ENCODE measurements at regions not wholly inside any gene's neighbourhood (a gene's known extent, or its start where the extent isn't known, plus 50 kb on each side); places are given as distances from the start of the nearest gene placed in this dataset.

DNA sequence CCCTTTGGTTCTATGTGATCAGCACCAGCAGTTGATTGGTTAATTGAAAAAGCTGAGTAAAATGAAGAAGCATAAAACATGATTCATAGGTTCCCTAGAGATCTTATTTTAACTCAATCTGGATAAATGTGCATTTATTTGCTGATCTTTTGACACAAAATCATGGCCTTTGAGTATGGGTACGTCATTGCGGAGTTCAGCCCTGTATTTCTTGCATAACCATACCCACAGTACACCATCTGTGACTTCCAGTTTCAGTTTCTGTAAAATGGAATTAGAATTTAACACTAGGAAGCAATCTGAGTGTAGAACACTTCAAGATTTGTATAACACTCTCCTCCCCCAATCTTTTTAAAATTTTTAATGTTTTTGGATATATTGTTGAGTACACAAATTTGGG lies 358.2 kb downstream of the DDX10 start:
- TF ChIP-seq, protein P1, sequence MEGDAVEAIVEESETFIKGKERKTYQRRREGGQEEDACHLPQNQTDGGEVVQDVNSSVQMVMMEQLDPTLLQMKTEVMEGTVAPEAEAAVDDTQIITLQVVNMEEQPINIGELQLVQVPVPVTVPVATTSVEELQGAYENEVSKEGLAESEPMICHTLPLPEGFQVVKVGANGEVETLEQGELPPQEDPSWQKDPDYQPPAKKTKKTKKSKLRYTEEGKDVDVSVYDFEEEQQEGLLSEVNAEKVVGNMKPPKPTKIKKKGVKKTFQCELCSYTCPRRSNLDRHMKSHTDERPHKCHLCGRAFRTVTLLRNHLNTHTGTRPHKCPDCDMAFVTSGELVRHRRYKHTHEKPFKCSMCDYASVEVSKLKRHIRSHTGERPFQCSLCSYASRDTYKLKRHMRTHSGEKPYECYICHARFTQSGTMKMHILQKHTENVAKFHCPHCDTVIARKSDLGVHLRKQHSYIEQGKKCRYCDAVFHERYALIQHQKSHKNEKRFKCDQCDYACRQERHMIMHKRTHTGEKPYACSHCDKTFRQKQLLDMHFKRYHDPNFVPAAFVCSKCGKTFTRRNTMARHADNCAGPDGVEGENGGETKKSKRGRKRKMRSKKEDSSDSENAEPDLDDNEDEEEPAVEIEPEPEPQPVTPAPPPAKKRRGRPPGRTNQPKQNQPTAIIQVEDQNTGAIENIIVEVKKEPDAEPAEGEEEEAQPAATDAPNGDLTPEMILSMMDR (IDR thresholded peaks at IDR 0.05), result no peak
- peaks cover 11% of the 10 kb centered on the region for H3K4me1 Mint-ChIP-seq (ENCODE audit: low read depth)
- no peak overlapping the region for H3K4me3 Mint-ChIP-seq (ENCODE audit: unreplicated experiment)
- peaks cover 9% of the 10 kb centered on the region for H3K36me3 Mint-ChIP-seq (ENCODE audit: low read depth)
- H3K27me3 Mint-ChIP-seq (ENCODE audit: low read depth), result no peaks in the 10 kb centered on the region
- no peak for DNase-seq (ENCODE audit: low spot score)
- peaks cover 26% of the 10 kb centered on the region for H3K9me3 Mint-ChIP-seq (ENCODE audit: low read depth)
- no peak overlapping the region for H3K27ac Mint-ChIP-seq (ENCODE audit: unreplicated experiment)

DNA sequence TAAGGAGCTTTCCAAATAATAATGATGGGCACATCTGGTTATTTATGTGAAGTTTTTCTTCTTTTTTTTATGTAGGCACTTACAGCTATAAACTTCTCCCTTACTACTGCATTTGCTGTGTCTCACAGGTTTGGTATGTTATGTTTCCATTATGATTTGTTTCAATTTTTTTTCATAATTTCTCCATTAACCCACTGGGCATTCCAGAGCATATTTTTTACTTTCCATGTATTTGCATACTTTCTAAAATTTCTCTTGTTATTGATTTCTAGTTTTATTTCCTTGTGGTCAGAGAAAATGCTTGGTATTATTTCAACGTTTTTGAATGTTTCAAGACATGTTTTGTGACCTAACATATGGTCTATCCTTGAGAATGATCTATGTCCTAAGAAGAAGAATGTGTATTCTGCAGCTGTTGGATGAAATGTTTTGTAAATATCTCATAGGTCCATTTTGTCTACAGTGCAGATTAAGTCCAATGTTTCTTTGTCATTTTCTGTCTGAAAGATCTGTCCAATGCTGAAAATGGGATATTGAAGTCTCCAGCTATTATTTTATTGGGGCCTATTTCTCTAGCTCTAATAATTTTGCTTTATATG lies 362.1 kb downstream of the DDX10 start:
- Mint-ChIP-seq H3K27ac (ENCODE audit: unreplicated experiment) (peak overlapping the region; percentile 64), H3K36me3 (ENCODE audit: low read depth) (peaks cover 9% of the 10 kb centered on the region), H3K4me1 (ENCODE audit: low read depth) (peaks cover 17% of the 10 kb centered on the region), H3K27me3 (ENCODE audit: low read depth) (no peaks in the 10 kb centered on the region), H3K9me3 (ENCODE audit: low read depth) (peaks cover 26% of the 10 kb centered on the region), H3K4me3 (ENCODE audit: unreplicated experiment) (no peak overlapping the region)
- DNase-seq (ENCODE audit: low spot score), result no peak
- TF ChIP-seq, protein P1 (IDR thresholded peaks at IDR 0.05), result no peak

DNA sequence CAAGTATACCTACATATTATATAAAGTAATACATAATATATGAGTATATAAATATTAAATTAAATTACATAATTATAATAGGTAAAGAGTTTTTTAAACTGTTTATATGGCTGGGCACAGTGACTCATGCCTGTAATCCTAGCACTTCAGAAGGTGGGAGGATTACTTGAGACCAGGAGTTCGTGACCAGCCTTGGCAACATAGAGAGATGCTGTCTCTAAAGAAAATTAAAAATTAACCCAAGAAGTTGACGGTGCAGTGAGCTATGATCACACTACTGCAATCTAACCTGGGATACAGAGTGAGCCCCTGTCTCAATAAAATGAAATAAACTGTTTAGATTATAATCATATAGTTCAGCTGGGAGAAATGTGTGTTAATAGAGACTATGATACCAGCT lies 363.0 kb downstream of the DDX10 start:
- DNase-seq (ENCODE audit: low spot score), result no peak
- no peaks in the 10 kb centered on the region for H3K27me3 Mint-ChIP-seq (ENCODE audit: low read depth)
- no peak overlapping the region for H3K4me3 Mint-ChIP-seq (ENCODE audit: unreplicated experiment)
- H3K9me3 Mint-ChIP-seq (ENCODE audit: low read depth), result peaks cover 26% of the 10 kb centered on the region
- H3K27ac Mint-ChIP-seq (ENCODE audit: unreplicated experiment), result no peak overlapping the region
- peaks cover 9% of the 10 kb centered on the region for H3K36me3 Mint-ChIP-seq (ENCODE audit: low read depth)
- peaks cover 17% of the 10 kb centered on the region for H3K4me1 Mint-ChIP-seq (ENCODE audit: low read depth)
- TF ChIP-seq, protein P1 (IDR thresholded peaks at IDR 0.05), result no peak

DNA sequence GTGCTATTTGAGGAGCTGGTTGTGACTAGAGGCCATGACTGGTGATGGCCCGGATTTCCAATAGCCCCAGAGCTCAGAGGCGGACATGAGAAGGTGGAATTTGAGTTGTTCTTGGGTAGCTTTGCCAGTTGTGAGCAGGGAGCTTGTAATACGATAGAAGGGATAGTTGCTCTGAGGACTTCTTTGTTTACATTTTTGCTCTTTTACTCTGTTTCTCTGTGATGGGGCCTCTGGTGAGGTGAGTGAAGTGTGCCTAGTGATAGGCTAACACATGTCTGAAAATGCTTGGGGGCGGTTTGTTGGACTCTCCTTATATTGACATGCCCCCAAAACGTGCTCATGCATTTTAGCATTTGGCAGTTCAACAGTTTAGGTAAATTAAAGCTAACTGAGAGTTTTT lies 365.1 kb downstream of the DDX10 start:
- peaks cover 3% of the 10 kb centered on the region for H3K36me3 Mint-ChIP-seq (ENCODE audit: low read depth)
- H3K27ac Mint-ChIP-seq (ENCODE audit: unreplicated experiment), result peak overlapping the region; percentile 4
- H3K27me3 Mint-ChIP-seq (ENCODE audit: low read depth), result no peaks in the 10 kb centered on the region
- DNase-seq (ENCODE audit: low spot score), result no peak
- no peak overlapping the region for H3K4me3 Mint-ChIP-seq (ENCODE audit: unreplicated experiment)
- peaks cover 12% of the 10 kb centered on the region for H3K9me3 Mint-ChIP-seq (ENCODE audit: low read depth)
- TF ChIP-seq, protein P1 (IDR thresholded peaks at IDR 0.05), result no peak
- peaks cover 20% of the 10 kb centered on the region for H3K4me1 Mint-ChIP-seq (ENCODE audit: low read depth)

DNA sequence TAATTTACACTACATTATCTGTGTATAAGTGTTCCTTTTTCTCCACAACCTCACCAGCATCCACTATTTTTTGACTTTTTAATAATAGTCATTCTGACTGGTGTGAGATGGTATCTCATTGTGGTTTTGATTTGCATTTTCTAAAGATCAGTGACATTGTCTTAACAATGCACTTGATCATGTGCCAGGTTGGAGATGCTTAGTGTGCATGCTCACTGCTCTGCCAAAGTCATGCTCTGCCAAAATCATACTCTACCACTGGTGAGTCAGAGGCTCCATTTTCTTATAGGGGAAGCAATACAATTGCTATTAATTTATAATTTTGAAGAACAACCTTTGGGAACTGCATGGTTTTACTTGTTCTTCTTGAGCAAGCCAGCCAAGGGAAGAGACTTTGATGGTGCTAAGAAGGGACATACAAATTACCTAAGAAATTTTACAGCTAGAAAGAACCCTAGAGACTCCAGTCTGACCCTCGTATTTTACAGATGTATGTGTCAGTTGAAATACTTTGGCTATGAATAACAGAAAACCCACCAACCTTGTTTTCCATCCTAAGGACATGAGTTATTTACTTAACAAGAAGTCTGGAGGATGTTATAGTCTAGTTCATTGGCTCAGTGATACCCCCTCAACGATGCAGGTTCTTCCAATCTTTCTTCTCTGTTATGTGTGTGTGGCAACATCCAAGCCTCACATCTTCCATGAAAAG lies 368.9 kb downstream of the DDX10 start:
- H3K4me3 Mint-ChIP-seq (ENCODE audit: unreplicated experiment), result no peak overlapping the region
- TF ChIP-seq, protein P1 (IDR thresholded peaks at IDR 0.05), result no peak
- H3K27ac Mint-ChIP-seq (ENCODE audit: unreplicated experiment), result no peak overlapping the region
- peaks cover 3% of the 10 kb centered on the region for H3K9me3 Mint-ChIP-seq (ENCODE audit: low read depth)
- peaks cover 19% of the 10 kb centered on the region for H3K4me1 Mint-ChIP-seq (ENCODE audit: low read depth)
- DNase-seq (ENCODE audit: low spot score), result no peak
- H3K27me3 Mint-ChIP-seq (ENCODE audit: low read depth), result no peaks in the 10 kb centered on the region
- H3K36me3 Mint-ChIP-seq (ENCODE audit: low read depth), result no peaks in the 10 kb centered on the region
